ENCODE measurements at regions not wholly inside any gene's neighbourhood (a gene's known extent, or its start where the extent isn't known, plus 50 kb on each side); places are given as distances from the start of the nearest gene placed in this dataset.

DNA sequence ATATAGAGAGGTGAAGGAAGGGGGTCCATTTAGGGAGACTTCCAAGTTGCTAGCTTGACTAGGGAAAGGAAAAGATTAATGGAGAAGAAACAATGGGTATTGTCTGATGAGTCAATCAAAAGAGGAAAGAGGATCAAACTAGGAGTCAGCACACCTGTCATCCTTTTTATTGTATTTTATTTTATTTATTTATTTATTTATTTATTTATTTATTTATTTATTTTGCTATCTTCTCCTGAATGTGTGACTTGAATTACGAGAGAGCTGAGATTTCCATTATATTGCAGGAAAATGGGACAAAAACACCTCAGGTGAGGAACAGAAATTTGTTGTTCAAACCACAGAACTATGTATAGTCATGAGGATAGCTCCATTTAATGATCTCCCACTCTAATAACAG is 58.9 kb downstream of the NUDT11 start:
- no peak for DNase-seq

DNA sequence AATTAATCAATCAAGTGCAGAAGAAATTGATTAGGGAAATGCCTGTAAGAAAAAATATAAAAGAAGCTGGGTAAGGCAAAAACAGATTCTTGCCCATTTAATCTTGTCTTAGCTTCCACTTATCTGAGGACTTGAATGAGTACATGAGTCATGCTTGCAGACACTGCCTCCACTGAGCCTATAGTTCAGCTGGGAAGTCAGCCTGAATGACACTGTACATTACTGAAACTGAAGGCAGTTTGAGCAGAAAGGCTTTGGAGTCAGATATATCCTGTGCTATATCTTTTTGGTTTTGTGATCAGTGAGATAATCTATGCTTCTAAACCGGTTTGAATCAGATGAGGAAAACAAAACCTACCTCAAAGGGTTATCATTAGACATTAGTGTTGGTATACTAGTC is 61.3 kb downstream of the NUDT11 start:
- DNase-seq = no peak

DNA sequence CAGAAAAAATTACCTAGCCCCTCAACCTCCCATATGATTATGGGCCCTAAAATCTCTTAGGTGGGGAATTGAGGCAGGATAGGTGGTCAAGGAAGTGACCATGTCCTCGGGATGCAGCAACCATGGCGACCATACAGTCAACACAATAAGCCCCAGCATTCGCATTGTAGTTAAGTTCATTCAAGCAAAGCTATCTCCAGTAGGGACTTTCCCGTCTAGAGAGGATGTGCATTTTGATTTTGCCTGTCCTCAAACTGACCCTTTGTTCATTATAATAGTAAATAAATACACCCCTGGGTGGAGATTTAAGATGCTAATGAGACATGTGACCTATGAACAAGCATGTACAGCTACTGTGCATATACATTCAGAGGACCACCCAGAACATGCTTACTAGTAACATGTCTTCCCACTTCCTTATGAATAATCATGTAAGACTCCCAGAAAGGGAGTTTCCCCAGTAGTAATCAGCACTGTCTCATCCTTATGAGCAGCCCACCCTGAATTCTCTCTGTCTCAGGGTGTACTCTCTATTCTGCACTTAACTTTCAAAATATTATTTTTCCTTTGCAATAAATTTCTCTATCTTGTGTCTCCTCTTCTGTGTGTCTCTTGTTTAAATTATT is 74.3 kb downstream of the NUDT11 start:
- no peak for DNase-seq

DNA sequence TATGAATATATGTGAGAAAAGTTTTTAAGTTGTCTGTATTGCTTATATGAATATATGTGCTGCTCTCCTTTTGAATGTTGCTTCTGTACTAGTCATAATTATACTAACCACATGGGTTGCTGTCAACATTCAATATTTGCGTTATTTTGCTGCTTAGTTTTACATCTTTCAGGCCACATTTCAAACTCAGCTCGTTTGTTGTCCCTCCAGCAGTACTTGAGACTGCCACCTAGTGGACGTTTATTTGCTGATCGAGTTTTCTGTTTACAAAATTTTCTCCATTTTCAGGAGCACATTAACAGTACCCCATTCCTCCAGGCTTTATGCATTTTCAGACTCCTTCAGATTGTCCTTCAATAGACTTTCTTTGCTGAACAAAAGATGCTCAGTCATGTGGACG is 75.8 kb downstream of the NUDT11 start:
- DNase-seq = peak; percentile 10

DNA sequence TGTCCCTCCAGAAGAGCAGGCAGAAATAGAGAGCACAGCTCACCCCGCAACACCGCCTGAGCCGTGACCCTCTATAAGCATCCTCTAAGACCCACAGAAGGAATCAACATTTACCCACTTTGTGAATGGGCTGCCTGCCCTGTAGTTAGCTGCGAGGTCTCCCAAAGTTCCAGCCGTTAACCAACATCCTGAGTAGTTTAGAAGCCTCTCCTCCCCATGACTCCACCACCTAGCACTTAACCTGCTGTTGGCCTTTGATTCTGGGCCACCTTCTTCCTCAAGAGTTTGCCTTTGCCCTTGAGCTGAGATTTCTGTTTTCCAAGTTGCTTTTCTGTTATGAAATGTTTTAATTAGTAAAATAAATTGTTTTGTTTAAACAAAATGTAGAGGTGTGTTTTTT is 75.8 kb downstream of the NUDT10 start:
- no peak for DNase-seq

DNA sequence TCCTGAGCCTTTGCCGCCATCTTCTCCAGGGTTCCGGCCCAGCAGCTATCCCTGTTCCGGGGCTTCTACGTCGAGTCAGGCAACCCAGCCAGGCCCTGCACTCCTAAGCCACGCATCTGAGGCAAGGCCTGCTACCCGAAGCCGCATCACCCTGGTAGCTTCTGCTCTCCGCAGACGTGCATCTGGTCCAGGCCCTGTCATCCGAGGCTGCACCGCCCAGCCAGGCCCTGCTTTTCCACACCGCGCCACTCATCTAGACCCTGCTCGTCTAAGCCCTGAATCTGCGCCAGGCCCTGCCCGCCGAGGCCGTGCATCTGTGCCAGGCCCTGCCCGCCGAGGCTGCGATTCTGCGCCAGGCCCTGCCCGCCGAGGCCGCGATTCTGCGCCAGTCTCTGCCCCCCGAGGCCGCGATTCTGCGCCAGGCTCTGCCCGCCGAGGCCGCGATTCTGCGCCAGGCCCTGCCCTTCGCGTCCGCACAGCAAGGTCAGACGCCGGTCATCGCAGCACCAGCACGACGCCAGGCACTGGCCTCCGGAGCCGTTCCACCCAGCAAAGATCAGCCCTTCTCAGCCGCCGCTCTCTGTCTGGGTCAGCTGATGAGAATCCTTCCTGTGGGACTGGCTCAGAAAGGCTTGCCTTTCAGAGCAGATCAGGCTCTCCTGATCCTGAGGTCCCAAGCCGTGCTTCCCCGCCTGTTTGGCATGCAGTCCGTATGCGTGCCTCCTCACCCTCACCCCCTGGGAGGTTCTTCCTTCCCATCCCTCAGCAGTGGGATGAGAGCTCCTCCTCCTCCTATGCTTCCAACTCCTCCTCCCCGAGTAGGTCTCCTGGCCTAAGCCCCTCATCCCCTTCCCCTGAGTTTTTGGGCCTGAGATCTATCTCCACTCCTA is 75.1 kb downstream of the NUDT10 start:
- DNase-seq = no peak

DNA sequence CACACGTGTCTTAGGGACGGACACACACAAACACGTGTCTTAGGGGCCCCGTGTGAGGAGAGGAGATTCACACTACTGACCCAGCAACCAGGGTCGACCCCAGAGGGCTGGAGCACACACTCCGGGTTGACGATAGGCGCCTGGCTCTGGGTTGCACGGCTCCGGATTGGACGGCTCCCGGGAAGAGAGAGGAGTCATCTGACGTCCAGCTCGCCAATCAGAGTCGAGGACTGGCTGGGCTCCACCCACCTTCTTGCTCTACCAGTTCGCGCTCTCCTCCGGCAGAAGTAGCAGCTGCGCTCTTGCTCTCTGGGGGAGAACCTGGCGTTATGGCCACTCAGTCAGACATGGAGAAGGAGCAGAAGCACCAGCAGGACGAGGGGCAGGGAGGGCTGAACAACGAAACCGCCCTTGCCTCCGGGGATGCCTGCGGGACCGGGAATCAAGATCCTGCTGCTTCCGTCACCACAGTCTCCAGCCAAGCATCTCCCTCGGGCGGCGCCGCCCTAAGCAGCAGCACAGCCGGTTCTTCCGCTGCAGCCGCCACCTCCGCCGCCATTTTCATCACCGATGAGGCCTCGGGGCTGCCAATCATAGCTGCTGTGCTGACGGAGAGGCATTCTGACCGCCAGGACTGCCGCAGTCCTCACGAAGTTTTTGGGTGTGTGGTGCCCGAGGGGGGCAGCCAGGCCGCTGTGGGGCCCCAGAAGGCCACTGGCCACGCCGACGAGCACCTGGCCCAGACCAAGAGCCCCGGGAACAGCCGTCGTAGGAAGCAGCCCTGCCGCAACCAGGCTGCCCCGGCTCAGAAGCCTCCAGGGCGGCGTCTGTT is 74.3 kb downstream of the NUDT10 start:
- no peak for DNase-seq

DNA sequence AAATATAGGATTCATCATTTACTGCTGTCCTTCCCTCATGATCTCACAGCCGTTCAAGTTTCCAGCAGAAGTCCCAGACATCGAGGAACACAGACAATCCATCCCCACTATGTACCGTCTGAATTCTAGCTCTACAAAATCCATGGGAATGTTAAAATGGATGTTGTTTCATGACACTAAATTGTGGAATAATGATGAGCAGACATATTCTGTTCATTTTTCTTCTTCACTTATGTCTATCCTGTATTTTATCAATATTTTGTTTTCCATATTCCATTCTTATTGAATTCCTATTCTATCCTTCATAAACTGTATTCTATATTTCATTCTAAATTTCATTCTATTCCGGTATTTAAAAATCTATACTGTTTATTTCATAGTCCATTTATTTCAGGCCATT is 71.8 kb downstream of the NUDT10 start:
- no peak for DNase-seq

DNA sequence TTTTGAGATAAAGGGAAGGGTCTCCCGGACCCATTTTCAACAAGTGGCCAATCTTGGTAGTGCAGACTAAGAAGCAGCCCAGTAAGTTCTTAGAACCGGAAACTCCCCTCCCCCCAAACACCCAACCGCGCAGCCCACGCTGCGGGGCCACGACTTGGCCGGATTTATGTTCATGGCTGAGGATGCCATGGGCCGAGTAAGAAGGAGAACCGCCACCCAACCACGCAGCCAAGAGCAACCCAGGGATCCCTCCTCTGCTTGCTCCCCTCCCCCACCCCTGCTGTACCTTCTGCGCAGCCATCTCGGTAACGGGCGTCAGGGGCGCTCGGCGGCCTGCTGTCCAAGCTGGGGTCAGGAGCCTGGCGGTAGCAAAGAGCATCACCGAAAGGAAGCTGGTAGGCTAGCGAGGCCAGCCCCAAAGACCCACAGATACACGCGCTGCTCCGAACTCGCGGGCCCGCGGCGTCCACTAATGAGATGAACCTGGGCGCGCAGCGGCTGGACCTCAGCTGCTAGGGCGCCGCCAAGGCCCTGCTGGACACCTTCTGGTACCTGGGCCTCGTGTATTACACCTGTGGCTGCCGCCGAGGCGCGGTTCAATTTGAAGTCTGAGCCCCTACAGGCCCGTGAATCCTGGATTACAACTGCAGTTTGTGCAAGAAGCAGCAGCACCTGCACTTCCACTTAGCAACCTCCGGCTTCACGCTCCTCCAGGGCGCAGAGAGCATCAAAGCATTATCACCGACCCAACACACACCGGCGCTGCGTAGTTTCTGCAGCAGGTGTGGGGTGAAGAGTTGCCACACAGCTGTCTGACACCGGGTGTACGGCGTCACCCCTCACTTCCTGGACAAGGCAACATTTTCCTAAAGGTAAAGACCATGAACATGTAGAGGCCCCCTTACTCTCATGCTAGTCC is 63.4 kb downstream of the NUDT10 start:
- peak; percentile 30 for DNase-seq

DNA sequence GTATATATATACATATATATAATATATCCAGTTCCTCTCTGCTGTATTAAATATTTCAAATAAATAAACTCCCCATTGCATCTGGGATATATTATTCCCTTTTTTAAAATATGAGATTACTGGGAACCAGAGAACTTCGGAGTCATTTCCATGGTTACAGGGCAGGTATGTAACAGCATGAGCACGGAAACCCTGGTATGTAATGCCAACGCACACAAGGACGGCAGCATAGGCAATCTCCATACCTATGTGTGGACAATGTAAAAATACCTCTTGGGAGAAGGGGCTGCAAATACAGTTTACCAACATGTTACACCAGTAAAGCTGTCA is 62.8 kb downstream of the NUDT10 start:
- DNase-seq = no peak
